Small intestine (tissue), 7 donors: ENCODE measurements at regions not wholly inside any gene's neighbourhood (a gene's known extent, or its start where the extent isn't known, plus 50 kb on each side); places are given as distances from the start of the nearest gene placed in this dataset.

Source experiments
- DNase-seq, 2 donors: peaks; one replicate each; pipeline versions ENCODE4 v3.0.0 to v3.0.0-alpha.2; 2013
- FAIRE-seq: peaks from 2 replicates; lab custom pipeline; 2012; peaks lifted over from hg19 to GRCh38; lab: Jason Lieb, UNC
- H3K27ac ChIP-seq, 3 donors: one replicate each; pipeline ENCODE4 v1.5.1; 2013; ENCODE audit warnings: low read length in 2 of 3, mild to moderate bottlenecking in 2 of 3, control low read depth in 1 of 3, inconsistent platforms in 1 of 3, low read depth in 1 of 3, moderate library complexity in 1 of 3
- H3K27me3 ChIP-seq, 3 donors: one replicate each; pipeline ENCODE4 v1.6.1; 2013; ENCODE audit warnings: low read length in 3 of 3, inconsistent platforms in 1 of 3; ENCODE audit not compliant: control insufficient read depth in 3 of 3, insufficient read depth in 3 of 3
- H3K36me3 ChIP-seq, 3 donors: one replicate each; pipeline ENCODE4 v1.6.1; 2013; ENCODE audit warnings: low read length in 3 of 3, inconsistent platforms in 1 of 3, low read depth in 1 of 3, mild to moderate bottlenecking in 1 of 3, moderate library complexity in 1 of 3; ENCODE audit not compliant: control insufficient read depth in 3 of 3, insufficient read depth in 2 of 3
- H3K4me1 ChIP-seq, 3 donors: one replicate each; pipeline ENCODE4 v1.6.1; 2013; ENCODE audit warnings: low read length in 2 of 3, inconsistent platforms in 1 of 3, low read depth in 1 of 3, mild to moderate bottlenecking in 1 of 3, moderate library complexity in 1 of 3; ENCODE audit not compliant: control insufficient read depth in 3 of 3, insufficient read depth in 2 of 3
- H3K4me3 ChIP-seq, 3 donors: one replicate each; pipeline ENCODE4 v1.5.1; 2013; ENCODE audit warnings: low read length in 3 of 3, control low read depth in 1 of 3, inconsistent platforms in 1 of 3, low read depth in 1 of 3, mild to moderate bottlenecking in 1 of 3, moderate library complexity in 1 of 3
- H3K9me3 ChIP-seq, 2 donors: one replicate each; pipeline ENCODE4 v1.6.1; 2013; ENCODE audit warnings: low read depth in 1 of 2, low read length in 1 of 2; ENCODE audit not compliant: control insufficient read depth in 2 of 2, insufficient read depth in 1 of 2
- WGBS, 3 donors: extraction: QIAGEN DNeasy Blood & Tissue Kit; methylation state at CpG; one replicate each; pipeline ENCODE4 v1.1.7; 2013; 5-methylcytosine and 5-hydroxymethylcytosine counted together
- donor health status: healthy with polysubstance abuse.
- donor health status: control.
- donor health status: control.
- donor health status: Bipolar disorder and iron deficiency.
- donor health status: healthy.

DNA sequence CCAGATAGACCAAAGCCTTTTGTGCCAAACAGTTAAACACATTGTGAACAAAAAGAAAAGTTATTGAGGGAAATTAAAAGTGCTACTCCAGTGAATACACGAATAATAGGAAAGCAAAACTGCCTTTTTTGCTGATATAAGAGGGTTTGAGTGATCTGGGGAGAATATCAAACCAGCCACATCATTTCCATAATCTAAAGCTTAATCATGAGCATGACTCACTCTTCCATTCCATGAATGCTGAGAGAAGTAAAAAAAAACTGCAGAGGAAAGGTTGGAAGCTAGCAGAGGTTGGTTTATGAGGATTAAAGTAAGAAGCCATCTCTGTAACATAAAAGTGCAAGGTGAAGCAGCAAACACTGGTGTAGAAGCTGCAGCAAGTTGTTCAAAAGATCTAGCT, 350.6 kb upstream of the NCAM2 start:
- Histone ChIP-seq H3K27me3 (no peaks in the 10 kb centered on the region), H3K36me3 (no peaks in the 10 kb centered on the region), H3K4me3 (no peak overlapping the region), H3K27ac (no peak overlapping the region), H3K4me1 (no peaks in the 10 kb centered on the region), H3K9me3 (peaks cover 2 to 16% of the 10 kb centered on the region in 2 donors)
- FAIRE-seq (no peak), DNase-seq (no peak)
- WGBS, 3 donors: 18 to 55% (median 20%) methylated on average over 1 of the region's 1 CpG

DNA sequence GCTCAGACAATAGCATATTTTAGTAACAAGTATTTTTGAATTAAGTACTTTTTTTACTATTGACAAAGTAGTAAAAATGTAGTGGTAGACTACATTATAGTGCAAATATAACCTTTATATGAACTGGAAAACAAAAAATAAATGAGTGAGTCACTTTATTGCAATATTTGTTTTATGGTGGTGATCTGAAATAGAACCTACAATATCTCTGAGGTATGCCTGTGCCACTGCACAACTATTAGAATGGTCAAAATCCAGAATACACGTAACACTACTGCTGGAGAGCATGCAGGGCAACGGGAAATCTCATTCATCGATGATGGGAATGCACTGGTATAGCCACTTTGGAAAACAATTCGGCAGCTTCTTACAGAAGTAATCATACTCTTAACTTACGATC, 349.0 kb upstream of the NCAM2 start:
- no peak overlapping the region for H3K27ac ChIP-seq
- FAIRE-seq (no peak), DNase-seq (no peak)
- no peaks in the 10 kb centered on the region for H3K27me3 ChIP-seq
- WGBS, 3 donors: 85 to 93% (median 87%) methylated on average over 5 of the region's 5 CpGs
- peaks cover 2 to 16% of the 10 kb centered on the region in 2 donors for H3K9me3 ChIP-seq
- H3K4me1 ChIP-seq: no peaks in the 10 kb centered on the region
- H3K36me3 ChIP-seq: no peaks in the 10 kb centered on the region
- no peak overlapping the region for H3K4me3 ChIP-seq

DNA sequence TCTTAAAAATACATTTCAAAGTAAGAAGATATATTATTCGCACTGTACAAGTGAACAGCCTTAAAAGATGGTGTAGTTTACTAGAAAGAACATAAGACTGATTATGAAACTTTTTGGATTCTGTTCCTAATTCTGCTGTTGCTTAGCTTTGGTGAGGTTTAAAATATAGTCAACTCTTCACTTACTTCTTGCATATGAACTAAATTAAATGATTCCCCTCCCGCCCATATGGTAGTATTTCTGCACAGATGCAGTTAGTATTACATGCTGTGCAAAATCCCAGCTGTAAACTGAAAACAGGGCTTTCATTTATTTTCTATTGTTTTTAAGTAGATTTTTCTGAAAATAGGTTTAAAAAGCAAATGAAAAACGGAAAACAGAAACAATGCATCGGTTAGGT, 345.4 kb upstream of the NCAM2 start:
- no peaks in the 10 kb centered on the region for H3K27me3 ChIP-seq
- WGBS, 3 donors: 79 to 82% (median 80%) methylated on average over 4 of the region's 4 CpGs
- no peak overlapping the region for H3K4me3 ChIP-seq
- H3K9me3 ChIP-seq: peaks cover 0 to 1% of the 10 kb centered on the region in 2 donors
- H3K36me3 ChIP-seq: no peaks in the 10 kb centered on the region
- H3K4me1 ChIP-seq: no peaks in the 10 kb centered on the region
- DNase-seq (no peak), FAIRE-seq (no peak)
- no peak overlapping the region for H3K27ac ChIP-seq

DNA sequence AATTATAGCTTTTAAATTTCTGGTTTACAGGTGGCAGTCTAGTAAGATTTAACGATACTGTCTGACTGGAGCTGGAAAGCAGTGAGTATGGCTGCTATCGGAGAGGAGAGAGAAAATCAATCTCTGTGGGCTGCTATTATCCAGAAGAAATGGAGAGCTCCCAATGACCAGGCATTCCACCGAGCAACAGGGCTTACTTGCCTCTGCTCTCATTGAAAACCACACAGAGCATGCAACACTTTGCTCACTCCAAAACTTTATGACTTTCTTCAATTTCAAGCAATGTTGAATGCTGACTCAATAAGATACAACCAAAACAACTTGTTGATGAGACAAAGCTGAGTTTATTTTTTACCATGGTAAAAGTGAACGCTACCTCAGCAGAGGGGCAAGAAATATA, 337.0 kb upstream of the NCAM2 start:
- no peaks in the 10 kb centered on the region for H3K4me1 ChIP-seq
- WGBS, 3 donors: 60 to 65% (median 65%) methylated on average over 4 of the region's 4 CpGs
- no peak overlapping the region for H3K4me3 ChIP-seq
- DNase-seq (no peak), FAIRE-seq (no peak)
- H3K27me3 ChIP-seq: no peaks in the 10 kb centered on the region
- peaks cover 0 to 2% of the 10 kb centered on the region in 2 donors for H3K9me3 ChIP-seq
- H3K27ac ChIP-seq: no peak overlapping the region
- no peaks in the 10 kb centered on the region for H3K36me3 ChIP-seq

DNA sequence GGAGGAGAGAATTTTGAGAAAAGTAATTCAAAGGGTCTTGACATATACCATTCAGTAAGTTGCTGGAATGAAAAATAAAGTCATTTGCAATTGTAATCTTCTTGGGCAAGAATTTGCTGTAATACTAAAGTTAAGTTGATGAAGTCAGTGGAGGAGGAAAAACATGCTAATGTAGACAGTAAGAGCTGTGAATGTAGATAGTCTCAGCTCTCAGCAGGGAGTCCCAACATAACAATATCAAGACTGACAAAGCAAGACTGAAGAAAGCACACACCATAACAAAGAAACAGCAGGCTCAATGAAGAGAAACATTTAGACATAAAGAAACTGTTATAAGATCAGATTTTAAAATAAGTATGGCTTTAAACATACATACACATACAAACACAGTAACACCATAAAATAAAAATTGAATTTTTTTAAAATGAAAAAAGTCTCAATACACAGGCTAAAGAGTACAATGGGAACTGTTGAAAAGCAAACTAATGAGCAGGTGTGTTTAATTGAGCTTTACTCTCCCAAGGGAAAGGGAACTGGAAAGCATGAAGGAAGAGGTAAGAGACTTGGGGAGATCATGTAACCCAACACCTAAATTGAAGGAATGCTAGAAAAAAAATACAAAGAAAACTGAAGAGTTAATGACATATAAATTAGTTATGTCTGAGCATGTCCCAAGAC, 336.3 kb upstream of the NCAM2 start:
- H3K36me3 ChIP-seq: no peaks in the 10 kb centered on the region
- H3K9me3 ChIP-seq: peaks cover 0 to 2% of the 10 kb centered on the region in 2 donors
- H3K4me3 ChIP-seq: no peak overlapping the region
- H3K4me1 ChIP-seq: no peaks in the 10 kb centered on the region
- no peaks in the 10 kb centered on the region for H3K27me3 ChIP-seq
- H3K27ac ChIP-seq: no peak overlapping the region
- FAIRE-seq (no peak), DNase-seq (no peak)

DNA sequence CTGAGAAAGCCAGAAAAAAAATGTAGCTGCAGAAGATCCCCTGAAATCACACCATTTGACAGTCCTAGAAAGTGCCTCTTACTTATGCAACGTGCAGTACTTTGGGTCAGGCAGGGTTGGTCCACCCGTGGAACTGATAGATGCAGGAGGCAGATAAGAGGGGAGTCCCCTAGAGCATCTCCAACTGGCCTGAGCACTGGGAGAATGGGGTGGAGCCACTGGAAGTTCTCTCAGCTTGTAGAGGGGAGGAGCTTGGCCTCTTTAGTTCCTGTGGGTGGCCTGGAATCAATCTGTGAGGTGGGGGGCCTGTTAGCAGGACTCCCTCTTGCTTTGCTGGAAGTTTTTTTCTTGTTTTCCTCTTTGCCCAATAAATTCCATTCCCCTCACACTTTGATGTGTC, 335.7 kb upstream of the NCAM2 start:
- no peak overlapping the region for H3K4me3 ChIP-seq
- no peaks in the 10 kb centered on the region for H3K27me3 ChIP-seq
- no peaks in the 10 kb centered on the region for H3K4me1 ChIP-seq
- FAIRE-seq (no peak), DNase-seq (no peak)
- no peak overlapping the region for H3K27ac ChIP-seq
- 32 to 43% (median 38%) methylated on average over 2 of the region's 2 CpGs for WGBS, 3 donors
- no peaks in the 10 kb centered on the region for H3K36me3 ChIP-seq
- peaks cover 0 to 2% of the 10 kb centered on the region in 2 donors for H3K9me3 ChIP-seq

GRCh38 chr21:20667931-20668330, 330.3 kb upstream of the NCAM2 start:
- Histone ChIP-seq H3K4me1 (no peaks in the 10 kb centered on the region), H3K9me3 (peaks cover 0 to 3% of the 10 kb centered on the region in 2 donors), H3K4me3 (no peak overlapping the region), H3K27ac (no peak overlapping the region), H3K36me3 (no peaks in the 10 kb centered on the region), H3K27me3 (no peaks in the 10 kb centered on the region)
- WGBS, 3 donors: 72 to 76% (median 73%) methylated on average over 2 of the region's 2 CpGs
- DNase-seq (no peak), FAIRE-seq (no peak)

DNA sequence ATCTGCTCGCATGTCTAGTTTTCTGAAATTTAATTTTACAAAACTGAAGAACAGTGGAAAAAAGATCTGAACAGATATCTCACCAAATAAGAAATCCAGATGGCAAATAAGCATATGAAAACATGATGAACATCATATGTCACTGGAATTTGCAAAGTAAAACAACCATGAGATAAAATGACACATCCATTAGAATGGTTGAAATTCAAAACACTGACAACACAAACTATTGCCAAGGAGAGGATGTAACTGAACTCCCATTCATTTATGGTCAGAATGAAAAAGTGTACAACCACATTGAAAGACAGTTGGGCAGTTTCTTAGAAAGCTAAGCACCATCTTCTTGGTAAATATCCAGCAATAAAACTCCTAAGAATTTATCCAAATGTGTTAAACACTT, 312.7 kb upstream of the NCAM2 start:
- no peak for FAIRE-seq
- 81 to 90% (median 83%) methylated on average over 1 of the region's 1 CpG for WGBS, 3 donors
- no peaks in the 10 kb centered on the region for H3K27me3 ChIP-seq
- peaks cover 3% of the 10 kb centered on the region in 2 donors for H3K9me3 ChIP-seq
- H3K36me3 ChIP-seq: no peaks in the 10 kb centered on the region
- no peak overlapping the region for H3K4me3 ChIP-seq
- no peak overlapping the region for H3K27ac ChIP-seq
- no peaks in the 10 kb centered on the region for H3K4me1 ChIP-seq
- no peak for DNase-seq

GRCh38 chr21:20698585-20698984, 299.6 kb upstream of the NCAM2 start:
- H3K27ac ChIP-seq: no peak overlapping the region
- H3K36me3 ChIP-seq: no peaks in the 10 kb centered on the region
- WGBS, 3 donors: 67 to 93% (median 81%) methylated on average over 1 of the region's 1 CpG
- no peaks in the 10 kb centered on the region for H3K4me1 ChIP-seq
- no peak for FAIRE-seq
- H3K9me3 ChIP-seq: peaks cover 0 to 2% of the 10 kb centered on the region in 2 donors
- no peak overlapping the region for H3K4me3 ChIP-seq
- DNase-seq: no peak
- H3K27me3 ChIP-seq: no peaks in the 10 kb centered on the region
